H9 (cell line): ENCODE measurements at regions not wholly inside any gene's neighbourhood (a gene's known extent, or its start where the extent isn't known, plus 50 kb on each side); places are given as distances from the start of the nearest gene placed in this dataset.

Experiments
- DNase-seq: peaks from one replicate; pipeline ENCODE4 v3.0.0-alpha.2; 2017
- H2AFZ ChIP-seq: one replicate; pipeline ENCODE4 v1.6.1; 2013; ENCODE audit warnings: mild to moderate bottlenecking, low read length, control low read depth, moderate library complexity
- H2AK5ac ChIP-seq: 2 replicates; pipeline ENCODE4 v1.6.1; 2013; ENCODE audit warnings: low read length, control low read depth, mixed read lengths; ENCODE audit not compliant: insufficient read length
- H2BK120ac ChIP-seq: one replicate; pipeline ENCODE4 v1.6.1; 2013; ENCODE audit warnings: low read depth, mild to moderate bottlenecking, low read length, control low read depth, inconsistent platforms; ENCODE audit not compliant: poor library complexity, severe bottlenecking
- H2BK12ac ChIP-seq: 2 replicates; pipeline ENCODE4 v1.6.1; 2013; ENCODE audit warnings: low read length, control low read depth, mixed read lengths, low read depth; ENCODE audit not compliant: insufficient read length
- H2BK15ac ChIP-seq: 2 replicates; pipeline ENCODE4 v1.6.1; 2013; ENCODE audit warnings: low read depth, low read length, control low read depth
- H2BK20ac ChIP-seq: one replicate; pipeline ENCODE4 v1.6.1; 2013; ENCODE audit warnings: low read depth, mild to moderate bottlenecking, low read length, control low read depth, inconsistent platforms; ENCODE audit not compliant: poor library complexity, severe bottlenecking
- H2BK5ac ChIP-seq: 2 replicates; pipeline ENCODE4 v1.6.1; 2013; ENCODE audit warnings: low read length, control low read depth, mixed read lengths; ENCODE audit not compliant: insufficient read length
- H3K14ac ChIP-seq: 2 replicates; pipeline ENCODE4 v1.6.1; 2013; ENCODE audit warnings: low read length, control low read depth; ENCODE audit not compliant: insufficient read depth
- H3K18ac ChIP-seq: 2 replicates; pipeline ENCODE4 v1.6.1; 2013; ENCODE audit warnings: low read depth, mild to moderate bottlenecking, mixed read lengths, low read length, control low read depth; ENCODE audit not compliant: insufficient read length
- H3K23ac ChIP-seq: 2 replicates; pipeline ENCODE4 v1.6.1; 2013; ENCODE audit warnings: low read length, control low read depth, mixed read lengths, low read depth; ENCODE audit not compliant: insufficient read length
- H3K23me2 ChIP-seq: 2 replicates; pipeline ENCODE4 v1.6.1; 2013; ENCODE audit warnings: low read depth, mild to moderate bottlenecking, mixed read lengths, low read length, control low read depth; ENCODE audit not compliant: insufficient read length, poor library complexity, severe bottlenecking
- H3K27ac ChIP-seq: 2 replicates; pipeline ENCODE4 v1.5.1; 2013; ENCODE audit warnings: low read length, control low read depth, mixed read lengths, low read depth; ENCODE audit not compliant: insufficient read length
- H3K27me3 ChIP-seq: 2 replicates; pipeline ENCODE4 v1.6.1; 2013; ENCODE audit warnings: low read length, control low read depth, inconsistent platforms; ENCODE audit not compliant: insufficient read depth
- H3K4ac ChIP-seq: 2 replicates; pipeline ENCODE4 v1.6.1; 2013; ENCODE audit warnings: low read depth, mild to moderate bottlenecking, control low read depth, inconsistent platforms, low read length, moderate library complexity
- H3K4me1 ChIP-seq: 2 replicates; pipeline ENCODE4 v1.6.1; 2013; ENCODE audit warnings: low read length, control low read depth, inconsistent platforms; ENCODE audit not compliant: insufficient read depth
- H3K4me2 ChIP-seq: 2 replicates; pipeline ENCODE4 v1.6.1; 2013; ENCODE audit warnings: low read length, control low read depth, mixed read lengths; ENCODE audit not compliant: insufficient read length, insufficient read depth
- H3K56ac ChIP-seq: 2 replicates; pipeline ENCODE4 v1.6.1; 2013; ENCODE audit warnings: low read depth, mild to moderate bottlenecking, mixed read lengths, low read length, control low read depth; ENCODE audit not compliant: insufficient read length
- H3K79me1 ChIP-seq: 2 replicates; pipeline ENCODE4 v1.6.1; 2013; ENCODE audit warnings: low read depth, mild to moderate bottlenecking, moderate library complexity, low read length, control low read depth, inconsistent platforms; ENCODE audit not compliant: insufficient read depth, poor library complexity, severe bottlenecking
- H3K79me2 ChIP-seq: 2 replicates; pipeline ENCODE4 v1.6.1; 2013; ENCODE audit warnings: low read length, control low read depth, inconsistent platforms; ENCODE audit not compliant: insufficient read depth
- H3K9ac ChIP-seq: 2 replicates; pipeline ENCODE4 v1.6.1; 2013; ENCODE audit warnings: low read length, control low read depth, mixed read lengths; ENCODE audit not compliant: insufficient read length; ENCODE audit errors: extremely low read depth
- H3K9me3 ChIP-seq: one replicate; pipeline ENCODE4 v1.6.1; 2013; ENCODE audit warnings: low read depth, low read length, inconsistent platforms; ENCODE audit not compliant: control insufficient read depth
- H3T11ph ChIP-seq: one replicate; pipeline ENCODE4 v1.6.1; 2013; ENCODE audit warnings: mild to moderate bottlenecking, low read length, control low read depth, inconsistent platforms
- H4K20me1 ChIP-seq: one replicate; pipeline ENCODE4 v1.6.1; 2013; ENCODE audit not compliant: control insufficient read depth, insufficient read length, insufficient read depth
- H4K5ac ChIP-seq: 2 replicates; pipeline ENCODE4 v1.6.1; 2013; ENCODE audit warnings: low read depth, mild to moderate bottlenecking, mixed read lengths, low read length, control low read depth; ENCODE audit not compliant: insufficient read length
- H4K8ac ChIP-seq: replicated peaks from 2 replicates; pipeline ENCODE4 v1.6.1; 2013; ENCODE audit warnings: low read length, control low read depth, mixed read lengths, low read depth; ENCODE audit not compliant: insufficient read length
- H4K91ac ChIP-seq: 2 replicates; pipeline ENCODE4 v1.6.1; 2013; ENCODE audit warnings: low read depth, mild to moderate bottlenecking, moderate library complexity, mixed read lengths, low read length, control low read depth; ENCODE audit not compliant: insufficient read length
- H3K27ac Mint-ChIP-seq, 3 experiments: 2 replicates in 2 of 3; 3 replicates in 1 of 3; pipeline ENCODE4 v1.8.0; 2020 to 2021; ENCODE audit warnings: mixed read lengths in 3 of 3, mild to moderate bottlenecking in 1 of 3, moderate library complexity in 1 of 3
- H3K27me3 Mint-ChIP-seq: 2 replicates; pipeline ENCODE4 v1.8.0; 2021; ENCODE audit warnings: low read depth, mild to moderate bottlenecking, moderate library complexity, mixed read lengths
- H3K36me3 Mint-ChIP-seq, 3 experiments: 2 replicates in 2 of 3; 3 replicates in 1 of 3; pipeline ENCODE4 v1.8.0; 2020 to 2021; ENCODE audit warnings: low read depth in 3 of 3, mixed read lengths in 3 of 3; ENCODE audit not compliant: insufficient read depth in 1 of 3
- H3K4me1 Mint-ChIP-seq, 2 experiments: 2 replicates each; pipeline ENCODE4 v1.8.0; 2020; ENCODE audit warnings: mixed read lengths in 2 of 2
- H3K4me3 Mint-ChIP-seq, 2 experiments: 2 replicates in 1 of 2; 3 replicates in 1 of 2; pipeline ENCODE4 v1.8.0; 2020 to 2021; ENCODE audit warnings: mild to moderate bottlenecking in 2 of 2, mixed read lengths in 2 of 2, moderate library complexity in 1 of 2
- H3K9me3 Mint-ChIP-seq, 2 experiments: 2 replicates in 1 of 2; 3 replicates in 1 of 2; pipeline ENCODE4 v1.8.0; 2020; ENCODE audit warnings: mild to moderate bottlenecking in 2 of 2, mixed read lengths in 2 of 2, moderate library complexity in 1 of 2
- WGBS: extraction: QIAGEN DNeasy Blood & Tissue Kit; methylation state at CpG from one replicate; pipeline ENCODE4 v1.1.7; 2013; ENCODE audit warnings: missing lambda C conversion rate, low lambda C conversion rate, mixed read lengths; ENCODE audit not compliant: insufficient read length; ENCODE audit errors: extremely low coverage; 5-methylcytosine and 5-hydroxymethylcytosine counted together
- TF ChIP-seq, protein P1 (sequence below): fragments of 200-600 bp; sonication (generic); conservative IDR thresholded peaks from 3 replicates; pipeline ENCODE4 v1.8.0; 2021; ENCODE audit warnings: antibody characterized with exemption, mild to moderate bottlenecking

DNA sequence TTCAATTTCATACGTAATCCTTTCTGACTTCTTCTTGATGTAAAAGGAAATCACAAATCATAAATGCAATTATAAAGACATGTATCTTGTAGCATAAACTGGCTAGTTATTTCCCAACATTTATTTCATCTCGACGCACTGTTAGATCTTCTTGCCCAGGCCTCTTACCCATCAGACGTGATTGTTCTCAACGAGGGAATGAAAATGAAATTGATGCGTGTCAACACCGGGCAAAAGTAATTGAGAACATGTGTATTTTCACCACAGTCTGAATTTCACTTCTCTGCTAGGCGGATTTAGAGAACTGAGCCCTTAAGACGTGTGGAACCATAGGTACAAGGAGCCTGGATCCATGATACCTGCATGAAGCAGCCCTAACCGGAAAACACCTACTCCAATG is 519.7 kb downstream of the KCNT2 start:
- H3K9ac ChIP-seq = no peak overlapping the region
- H4K91ac ChIP-seq = no peak overlapping the region
- no peaks in the 10 kb centered on the region for H3K9me3 ChIP-seq
- Mint-ChIP-seq H3K4me1 (no peaks in the 10 kb centered on the region), H3K4me3 (no peak overlapping the region), H3K27ac (no peak overlapping the region), H3K27me3 (no peaks in the 10 kb centered on the region), H3K36me3 (no peaks in the 10 kb centered on the region), H3K9me3 (no peaks in the 10 kb centered on the region)
- H3K79me1 ChIP-seq = no peaks in the 10 kb centered on the region
- H4K5ac ChIP-seq = no peak overlapping the region
- H3K4me2 ChIP-seq = no peak overlapping the region
- no peak overlapping the region for H2BK20ac ChIP-seq
- no peak overlapping the region for H3K4ac ChIP-seq
- H3K27me3 ChIP-seq = no peaks in the 10 kb centered on the region
- H3T11ph ChIP-seq = no peak overlapping the region
- WGBS = no CpG with 5 or more reads among the region's 10 CpGs
- no peak overlapping the region for H2AK5ac ChIP-seq
- H2BK5ac ChIP-seq = no peak overlapping the region
- H2AFZ ChIP-seq = no peak overlapping the region
- H3K79me2 ChIP-seq = no peaks in the 10 kb centered on the region
- H3K18ac ChIP-seq = no peak overlapping the region
- H2BK15ac ChIP-seq = no peak overlapping the region
- H3K14ac ChIP-seq = no peak overlapping the region
- no peak overlapping the region for H4K8ac ChIP-seq
- no peaks in the 10 kb centered on the region for H3K4me1 ChIP-seq
- no peak overlapping the region for H3K23ac ChIP-seq
- no peak overlapping the region for H2BK120ac ChIP-seq
- no peaks in the 10 kb centered on the region for H3K23me2 ChIP-seq
- H4K20me1 ChIP-seq = no peaks in the 10 kb centered on the region
- no peak overlapping the region for H3K56ac ChIP-seq
- DNase-seq = no peak
- H2BK12ac ChIP-seq = no peak overlapping the region
- H3K27ac ChIP-seq = no peak overlapping the region
- TF ChIP-seq, protein P1, sequence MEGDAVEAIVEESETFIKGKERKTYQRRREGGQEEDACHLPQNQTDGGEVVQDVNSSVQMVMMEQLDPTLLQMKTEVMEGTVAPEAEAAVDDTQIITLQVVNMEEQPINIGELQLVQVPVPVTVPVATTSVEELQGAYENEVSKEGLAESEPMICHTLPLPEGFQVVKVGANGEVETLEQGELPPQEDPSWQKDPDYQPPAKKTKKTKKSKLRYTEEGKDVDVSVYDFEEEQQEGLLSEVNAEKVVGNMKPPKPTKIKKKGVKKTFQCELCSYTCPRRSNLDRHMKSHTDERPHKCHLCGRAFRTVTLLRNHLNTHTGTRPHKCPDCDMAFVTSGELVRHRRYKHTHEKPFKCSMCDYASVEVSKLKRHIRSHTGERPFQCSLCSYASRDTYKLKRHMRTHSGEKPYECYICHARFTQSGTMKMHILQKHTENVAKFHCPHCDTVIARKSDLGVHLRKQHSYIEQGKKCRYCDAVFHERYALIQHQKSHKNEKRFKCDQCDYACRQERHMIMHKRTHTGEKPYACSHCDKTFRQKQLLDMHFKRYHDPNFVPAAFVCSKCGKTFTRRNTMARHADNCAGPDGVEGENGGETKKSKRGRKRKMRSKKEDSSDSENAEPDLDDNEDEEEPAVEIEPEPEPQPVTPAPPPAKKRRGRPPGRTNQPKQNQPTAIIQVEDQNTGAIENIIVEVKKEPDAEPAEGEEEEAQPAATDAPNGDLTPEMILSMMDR = no peak
